CD14-positive monocyte (primary cell): ENCODE measurements at regions not wholly inside any gene's neighbourhood (a gene's known extent, or its start where the extent isn't known, plus 50 kb on each side); places are given as distances from the start of the nearest gene placed in this dataset.

Experiments used
- DNase-seq, 3 donors: peaks; one replicate each; pipeline ENCODE4 v3.0.0-alpha.2; 2011 to 2022
- H2AFZ ChIP-seq: 2 replicates; pipeline ENCODE4 v1.6.0; 2012; ENCODE audit warnings: mild to moderate bottlenecking, low read depth, low read length, inconsistent platforms; ENCODE audit not compliant: insufficient read depth, poor library complexity, severe bottlenecking
- H3K27ac ChIP-seq, 2 donors: 1 replicate in 1 of 2; 2 replicates in 1 of 2; pipeline ENCODE4 v1.5.1; 2012 to 2013; ENCODE audit warnings: low read length in 2 of 2, control low read depth in 1 of 2, inconsistent platforms in 1 of 2, low read depth in 1 of 2, mild to moderate bottlenecking in 1 of 2
- H3K27me3 ChIP-seq, 2 donors: one replicate each; pipeline versions ENCODE4 v1.6.0 to v1.6.1; 2011 to 2013; ENCODE audit warnings: low read length in 2 of 2; ENCODE audit not compliant: control insufficient read depth in 2 of 2, insufficient read depth in 2 of 2
- H3K36me3 ChIP-seq, 2 donors: replicated peaks in 1 of 2; 1 replicate in 1 of 2; 2 replicates in 1 of 2; pipeline versions ENCODE4 v1.5.1 to v1.6.1; 2012 to 2013; ENCODE audit warnings: low read length in 2 of 2, control low read depth in 1 of 2, inconsistent platforms in 1 of 2, mild to moderate bottlenecking in 1 of 2; ENCODE audit not compliant: insufficient read depth in 2 of 2, control insufficient read depth in 1 of 2
- H3K4me1 ChIP-seq, 2 donors: 1 replicate in 1 of 2; 2 replicates in 1 of 2; pipeline versions ENCODE4 v1.5.1 to v1.6.1; 2012 to 2013; ENCODE audit warnings: low read length in 2 of 2, control low read depth in 1 of 2, inconsistent platforms in 1 of 2, mild to moderate bottlenecking in 1 of 2, moderate library complexity in 1 of 2; ENCODE audit not compliant: insufficient read depth in 2 of 2, control insufficient read depth in 1 of 2
- H3K4me2 ChIP-seq: replicated peaks from 2 replicates; pipeline ENCODE3; 2012; ENCODE audit warnings: low read length, moderate library complexity, mild to moderate bottlenecking; ENCODE audit not compliant: poor library complexity, severe bottlenecking; ENCODE audit errors: extremely low read depth
- H3K4me3 ChIP-seq, 3 experiments: fragments of 200-600 bp in 1 of 3; sonication (generic) in 1 of 3; replicated peaks in 1 of 3; 1 replicate in 2 of 3; 2 replicates in 1 of 3; pipeline ENCODE4 v1.5.1; 2011 to 2013; ENCODE audit warnings: low read length in 3 of 3, mild to moderate bottlenecking in 3 of 3, control low read depth in 2 of 3, low read depth in 2 of 3, inconsistent platforms in 1 of 3, moderate library complexity in 1 of 3
- H3K79me2 ChIP-seq: 2 replicates; pipeline ENCODE4 v1.6.0; 2012; ENCODE audit warnings: mild to moderate bottlenecking, control low read depth, inconsistent platforms, low read length, moderate library complexity; ENCODE audit not compliant: insufficient read depth
- H3K9ac ChIP-seq: 2 replicates; pipeline ENCODE4 v1.6.0; 2017; ENCODE audit warnings: low read length, mild to moderate bottlenecking; ENCODE audit not compliant: insufficient read depth, poor library complexity, severe bottlenecking
- H3K9me3 ChIP-seq, 2 donors: replicated peaks in 1 of 2; 1 replicate in 1 of 2; 2 replicates in 1 of 2; pipeline versions ENCODE4 v1.5.1 to v1.6.1; 2012 to 2013; ENCODE audit warnings: low read length in 2 of 2, control low read depth in 1 of 2; ENCODE audit not compliant: control insufficient read depth in 1 of 2, insufficient read depth in 1 of 2
- H4K20me1 ChIP-seq: 2 replicates; pipeline ENCODE4 v1.6.0; 2012; ENCODE audit warnings: mild to moderate bottlenecking, low read length, control low read depth, moderate library complexity; ENCODE audit not compliant: insufficient read depth
- H3K27ac Mint-ChIP-seq, 7 donors: one replicate each; pipeline ENCODE4 v1.8.0; 2020; ENCODE audit warnings: mild to moderate bottlenecking in 7 of 7, mixed read lengths in 7 of 7, moderate library complexity in 6 of 7, inconsistent platforms in 2 of 7
- H3K27me3 Mint-ChIP-seq, 3 donors: one replicate each; pipeline ENCODE4 v1.8.0; 2021 to 2022; ENCODE audit warnings: low read depth in 3 of 3, mild to moderate bottlenecking in 3 of 3, mixed read lengths in 3 of 3, moderate library complexity in 3 of 3, inconsistent platforms in 1 of 3
- H3K36me3 Mint-ChIP-seq, 2 donors: one replicate each; pipeline ENCODE4 v1.8.0; 2020; ENCODE audit warnings: mixed read lengths in 2 of 2, inconsistent platforms in 1 of 2, mild to moderate bottlenecking in 1 of 2
- H3K4me1 Mint-ChIP-seq: one replicate; pipeline ENCODE4 v1.8.0; 2020; ENCODE audit warnings: mild to moderate bottlenecking, mixed read lengths
- H3K4me3 Mint-ChIP-seq, 2 donors: one replicate each; pipeline ENCODE4 v1.8.0; 2020; ENCODE audit warnings: mild to moderate bottlenecking in 2 of 2, mixed read lengths in 2 of 2, moderate library complexity in 1 of 2
- H3K9me3 Mint-ChIP-seq, 7 donors: one replicate each; pipeline ENCODE4 v1.8.0; 2020 to 2022; ENCODE audit warnings: mixed read lengths in 7 of 7, mild to moderate bottlenecking in 6 of 7, moderate library complexity in 6 of 7, inconsistent platforms in 2 of 7
- WGBS: methylation state at CpG from one replicate; pipeline ENCODE4 v1.1.5; 2013; ENCODE audit warnings: missing lambda C conversion rate; ENCODE audit not compliant: insufficient coverage; 5-methylcytosine and 5-hydroxymethylcytosine counted together
- intact Hi-C, 2 donors: fragments of 100-400 bp; cut with micrococcal nuclease; formaldehyde crosslinking; loops; one replicate each; pipeline versions ENCODE4 v1.15.0 to v1.15.1; 2023
- TF ChIP-seq, protein P1 (sequence below): fragments of 200-600 bp; IDR thresholded peaks from one replicate; pipeline ENCODE4 v1.8.0; 2022; ENCODE audit warnings: antibody characterized with exemption, mild to moderate bottlenecking

DNA sequence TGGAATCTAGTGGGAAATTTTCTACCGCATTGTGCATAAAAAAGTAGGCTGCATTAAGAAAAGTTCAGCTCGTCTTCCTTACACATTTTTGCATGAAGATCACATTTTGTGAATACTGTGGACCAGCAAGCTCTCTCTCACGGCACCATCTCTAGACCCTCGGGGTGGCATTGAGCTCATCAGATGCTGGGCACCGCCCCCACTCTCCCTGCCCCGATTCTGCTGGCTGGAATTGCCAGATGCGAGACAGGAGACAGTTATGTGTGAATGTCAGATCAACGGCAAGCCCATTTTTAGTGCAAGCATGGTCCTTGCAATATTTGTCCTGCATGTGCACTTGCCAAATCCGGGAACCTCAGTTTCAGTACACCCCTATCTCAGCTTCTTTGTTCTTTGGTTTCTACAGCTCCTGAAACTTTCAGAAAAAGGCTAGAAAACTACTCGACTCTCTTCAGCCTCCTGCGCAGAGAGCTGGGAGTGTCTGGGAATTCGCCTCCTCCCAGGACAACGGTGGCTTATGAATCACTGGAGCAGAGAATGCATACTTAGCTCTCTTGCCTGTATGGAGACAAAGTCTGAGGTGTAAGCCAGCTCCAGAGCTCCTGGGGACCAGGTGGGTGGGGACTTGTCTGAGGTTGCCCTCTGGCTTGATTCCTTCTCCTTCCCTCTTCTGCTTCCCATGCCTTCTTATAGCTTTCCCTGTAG, 285.2 kb upstream of the ATP10A start:
- 94% methylated on average over 10 of the region's 13 CpGs for WGBS
- no peak for DNase-seq
- H3K27me3 Mint-ChIP-seq: no peaks in the 10 kb centered on the region

DNA sequence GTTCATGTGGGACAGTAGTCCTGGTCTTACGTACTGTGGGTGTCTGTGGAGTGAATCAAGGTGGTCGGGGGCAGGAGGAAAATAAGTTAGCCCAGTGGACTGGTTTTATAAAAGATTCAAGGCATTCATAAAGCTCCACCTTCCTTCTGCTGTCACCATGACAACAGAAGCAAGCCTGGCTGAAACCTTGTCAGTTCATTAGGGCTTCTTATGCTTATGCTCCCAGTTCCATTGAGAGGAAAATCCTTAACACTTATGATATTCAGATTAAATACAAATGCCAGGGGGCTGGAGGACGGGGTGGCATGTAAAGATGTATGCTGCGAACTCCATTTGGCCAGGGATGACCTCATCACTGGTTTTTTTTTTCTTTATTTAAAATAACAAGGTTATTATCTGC, 283.1 kb upstream of the ATP10A start:
- H3K27ac ChIP-seq: no peak overlapping the region
- Mint-ChIP-seq H3K4me3 (no peak overlapping the region), H3K4me1 (no peaks in the 10 kb centered on the region), H3K9me3 (peaks cover 0 to 14% (median 4%) of the 10 kb centered on the region in 7 donors), H3K27me3 (no peaks in the 10 kb centered on the region), H3K36me3 (no peaks in the 10 kb centered on the region), H3K27ac (no peak overlapping the region)
- H4K20me1 ChIP-seq: no peaks in the 10 kb centered on the region
- TF ChIP-seq, protein P1, sequence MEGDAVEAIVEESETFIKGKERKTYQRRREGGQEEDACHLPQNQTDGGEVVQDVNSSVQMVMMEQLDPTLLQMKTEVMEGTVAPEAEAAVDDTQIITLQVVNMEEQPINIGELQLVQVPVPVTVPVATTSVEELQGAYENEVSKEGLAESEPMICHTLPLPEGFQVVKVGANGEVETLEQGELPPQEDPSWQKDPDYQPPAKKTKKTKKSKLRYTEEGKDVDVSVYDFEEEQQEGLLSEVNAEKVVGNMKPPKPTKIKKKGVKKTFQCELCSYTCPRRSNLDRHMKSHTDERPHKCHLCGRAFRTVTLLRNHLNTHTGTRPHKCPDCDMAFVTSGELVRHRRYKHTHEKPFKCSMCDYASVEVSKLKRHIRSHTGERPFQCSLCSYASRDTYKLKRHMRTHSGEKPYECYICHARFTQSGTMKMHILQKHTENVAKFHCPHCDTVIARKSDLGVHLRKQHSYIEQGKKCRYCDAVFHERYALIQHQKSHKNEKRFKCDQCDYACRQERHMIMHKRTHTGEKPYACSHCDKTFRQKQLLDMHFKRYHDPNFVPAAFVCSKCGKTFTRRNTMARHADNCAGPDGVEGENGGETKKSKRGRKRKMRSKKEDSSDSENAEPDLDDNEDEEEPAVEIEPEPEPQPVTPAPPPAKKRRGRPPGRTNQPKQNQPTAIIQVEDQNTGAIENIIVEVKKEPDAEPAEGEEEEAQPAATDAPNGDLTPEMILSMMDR: no peak
- no peak overlapping the region for H3K4me3 ChIP-seq
- no peak overlapping the region for H3K9ac ChIP-seq
- no CpG with 5 or more reads among the region's 4 CpGs for WGBS
- H3K4me2 ChIP-seq: no peak overlapping the region
- no peaks in the 10 kb centered on the region for H3K36me3 ChIP-seq
- H3K79me2 ChIP-seq: no peaks in the 10 kb centered on the region
- H3K27me3 ChIP-seq: no peaks in the 10 kb centered on the region
- H3K4me1 ChIP-seq: no peaks in the 10 kb centered on the region
- H2AFZ ChIP-seq: no peak overlapping the region
- H3K9me3 ChIP-seq: peaks cover 4 to 5% of the 10 kb centered on the region in 2 donors
- DNase-seq: no peak
- intact Hi-C loops: no loop called here

More for the DNA sequence above, 285.2 kb upstream of the ATP10A start:
- Histone ChIP-seq H2AFZ (no peak overlapping the region), H3K9me3 (peaks cover 4 to 5% of the 10 kb centered on the region in 2 donors), H3K27ac (no peak overlapping the region), H3K27me3 (no peaks in the 10 kb centered on the region), H3K4me3 (no peak overlapping the region), H3K36me3 (no peaks in the 10 kb centered on the region), H4K20me1 (no peaks in the 10 kb centered on the region), H3K4me1 (no peaks in the 10 kb centered on the region), H3K4me2 (no peak overlapping the region), H3K9ac (no peak overlapping the region), H3K79me2 (no peaks in the 10 kb centered on the region)
- Mint-ChIP-seq H3K4me1 (no peaks in the 10 kb centered on the region), H3K4me3 (no peak overlapping the region), H3K27ac (no peak overlapping the region), H3K9me3 (peaks cover 0 to 15% (median 7%) of the 10 kb centered on the region in 7 donors), H3K36me3 (no peaks in the 10 kb centered on the region)
- TF ChIP-seq, protein P1: no peak
- intact Hi-C loops: no loop called here
